Panc1 (cell line): ENCODE measurements at regions not wholly inside any gene's neighbourhood (a gene's known extent, or its start where the extent isn't known, plus 50 kb on each side); places are given as distances from the start of the nearest gene placed in this dataset.

Source experiments
- ATAC-seq: fragments of 200-7000 bp; cut with Tn5 transposase; 2 replicates; pipeline ENCODE4 v1.9.1; 2020; ENCODE audit warnings: mild to moderate bottlenecking, moderate library complexity
- BruUV-seq: library from RNA; stranded (reverse); fragments of 400-500 nt; replicated peaks from 2 replicates; lab custom pipeline; 2021; lab: Mats Ljungman, UMichigan
- CTCF ChIA-PET: fragments of 300-600 bp; sonication (Branson Sonifier 250); formaldehyde crosslinking; loops from one replicate; lab custom pipeline; 2022; ENCODE audit warnings: antibody characterized with exemption; lab: Charles Lee
- POLR2A ChIA-PET: fragments of 300-600 bp; sonication (Branson Sonifier 250); formaldehyde crosslinking; loops from one replicate; lab custom pipeline; 2022; ENCODE audit warnings: antibody characterized with exemption; lab: Charles Lee
- DNase-seq: peaks from one replicate; pipeline ENCODE4 v3.0.0-alpha.2; 2010; ENCODE audit warnings: low read depth, low spot score
- H3K27ac ChIP-seq: 2 replicates; pipeline ENCODE4 v1.5.1; 2011; ENCODE audit warnings: mild to moderate bottlenecking, low read length, inconsistent platforms
- H3K27me3 ChIP-seq: fragments of 200-500 bp; sonication (Bioruptor generic); 2 replicates; pipeline ENCODE4 v1.6.0; 2014; ENCODE audit warnings: low read length, inconsistent platforms; ENCODE audit not compliant: control insufficient read depth, insufficient read depth
- H3K36me3 ChIP-seq: fragments of 200-500 bp; sonication (Bioruptor generic); 2 replicates; pipeline ENCODE4 v1.5.1; 2014; ENCODE audit warnings: inconsistent platforms, mild to moderate bottlenecking, low read length, moderate library complexity; ENCODE audit not compliant: control insufficient read depth, insufficient read depth
- H3K4me1 ChIP-seq: 2 replicates; pipeline ENCODE4 v1.5.1; 2011; ENCODE audit warnings: inconsistent platforms, mild to moderate bottlenecking, low read length, moderate library complexity; ENCODE audit not compliant: control insufficient read depth, insufficient read depth
- H3K4me3 ChIP-seq, 2 experiments: 2 replicates each; pipeline ENCODE4 v1.5.1; 2011 to 2012; ENCODE audit warnings: low read depth in 2 of 2, low read length in 2 of 2, mild to moderate bottlenecking in 2 of 2, inconsistent platforms in 1 of 2, moderate library complexity in 1 of 2
- H3K9me3 ChIP-seq: fragments of 200-500 bp; sonication (Bioruptor generic); 2 replicates; pipeline ENCODE4 v1.5.1; 2014; ENCODE audit warnings: low read depth, mild to moderate bottlenecking, inconsistent platforms, low read length, moderate library complexity; ENCODE audit not compliant: control insufficient read depth, insufficient read depth
- POLR2AphosphoS5 ChIP-seq: IDR thresholded peaks from 2 replicates; pipeline ENCODE4 v1.6.1; 2012; ENCODE audit warnings: mild to moderate bottlenecking, low read depth, low read length, moderate library complexity
- SIN3A ChIP-seq: IDR thresholded peaks from 2 replicates; pipeline ENCODE4 v1.6.1; 2012; ENCODE audit warnings: low read depth, mild to moderate bottlenecking, low read length, moderate library complexity, borderline replicate concordance; ENCODE audit not compliant: insufficient read depth
- TCF7L2 ChIP-seq: IDR thresholded peaks from 2 replicates; pipeline ENCODE4 v1.6.1; 2011; ENCODE audit warnings: mild to moderate bottlenecking, low read depth, low read length, inconsistent platforms
- in situ Hi-C: cut with HindIII; loops from 2 replicates; pipeline ENCODE4 v1.10.0; 2016; ENCODE audit warnings: low sequenced_read_pairs, low pct_unique_long_range_greater_than_20kb
- intact Hi-C: fragments of 100-400 bp; cut with micrococcal nuclease; formaldehyde crosslinking; loops from one replicate; pipeline ENCODE4 v1.10.0; 2022; ENCODE audit not compliant: unreplicated experiment
- TF ChIP-seq, protein P1 (sequence below), 2 experiments: IDR thresholded peaks; 2 replicates each; pipeline ENCODE4 v1.6.1; 2011 to 2012; ENCODE audit warnings: low read depth in 2 of 2, control low read depth in 1 of 2, low read length in 1 of 2, mild to moderate bottlenecking in 1 of 2, moderate library complexity in 1 of 2; ENCODE audit not compliant: insufficient read depth in 1 of 2
- TF ChIP-seq, protein P2 (sequence below): fragments of 450-650 bp; IDR thresholded peaks from 2 replicates; pipeline ENCODE4 v1.5.1; 2017; ENCODE audit warnings: mild to moderate bottlenecking

DNA sequence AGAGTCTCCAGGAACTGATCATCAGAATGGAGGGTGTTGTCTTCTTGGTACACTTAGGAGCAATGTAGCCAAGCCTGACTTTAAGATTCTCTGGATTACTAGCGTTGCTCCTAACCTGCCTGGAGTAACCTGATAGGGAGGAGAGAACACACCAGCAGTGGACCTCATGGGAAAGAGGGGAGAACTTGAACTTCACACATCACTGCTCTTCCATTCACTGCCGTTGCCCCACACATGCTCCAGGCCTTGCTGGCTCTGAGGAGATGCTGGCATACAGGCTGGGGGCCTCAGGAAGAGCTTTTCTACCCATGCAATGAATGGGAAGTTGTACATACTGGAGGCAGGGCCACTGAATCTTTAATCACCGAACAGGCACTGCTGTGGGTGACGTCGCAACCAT lies 60.3 kb upstream of the ADAMTS16 start:
- H3K36me3 ChIP-seq: no peaks in the 10 kb centered on the region
- H3K4me3 ChIP-seq: no peak overlapping the region
- ChIA-PET POLR2A (no interaction called here), CTCF (no interaction called here)
- peaks cover 4% of the 10 kb centered on the region; the same call in 1 of the 2 replicates for H3K27me3 ChIP-seq
- no TSS peak for BruUV-seq
- in situ Hi-C loops (no loop called here), intact Hi-C loops (no loop called here)
- no peak for TF ChIP-seq SIN3A
- TF ChIP-seq, protein P1, sequence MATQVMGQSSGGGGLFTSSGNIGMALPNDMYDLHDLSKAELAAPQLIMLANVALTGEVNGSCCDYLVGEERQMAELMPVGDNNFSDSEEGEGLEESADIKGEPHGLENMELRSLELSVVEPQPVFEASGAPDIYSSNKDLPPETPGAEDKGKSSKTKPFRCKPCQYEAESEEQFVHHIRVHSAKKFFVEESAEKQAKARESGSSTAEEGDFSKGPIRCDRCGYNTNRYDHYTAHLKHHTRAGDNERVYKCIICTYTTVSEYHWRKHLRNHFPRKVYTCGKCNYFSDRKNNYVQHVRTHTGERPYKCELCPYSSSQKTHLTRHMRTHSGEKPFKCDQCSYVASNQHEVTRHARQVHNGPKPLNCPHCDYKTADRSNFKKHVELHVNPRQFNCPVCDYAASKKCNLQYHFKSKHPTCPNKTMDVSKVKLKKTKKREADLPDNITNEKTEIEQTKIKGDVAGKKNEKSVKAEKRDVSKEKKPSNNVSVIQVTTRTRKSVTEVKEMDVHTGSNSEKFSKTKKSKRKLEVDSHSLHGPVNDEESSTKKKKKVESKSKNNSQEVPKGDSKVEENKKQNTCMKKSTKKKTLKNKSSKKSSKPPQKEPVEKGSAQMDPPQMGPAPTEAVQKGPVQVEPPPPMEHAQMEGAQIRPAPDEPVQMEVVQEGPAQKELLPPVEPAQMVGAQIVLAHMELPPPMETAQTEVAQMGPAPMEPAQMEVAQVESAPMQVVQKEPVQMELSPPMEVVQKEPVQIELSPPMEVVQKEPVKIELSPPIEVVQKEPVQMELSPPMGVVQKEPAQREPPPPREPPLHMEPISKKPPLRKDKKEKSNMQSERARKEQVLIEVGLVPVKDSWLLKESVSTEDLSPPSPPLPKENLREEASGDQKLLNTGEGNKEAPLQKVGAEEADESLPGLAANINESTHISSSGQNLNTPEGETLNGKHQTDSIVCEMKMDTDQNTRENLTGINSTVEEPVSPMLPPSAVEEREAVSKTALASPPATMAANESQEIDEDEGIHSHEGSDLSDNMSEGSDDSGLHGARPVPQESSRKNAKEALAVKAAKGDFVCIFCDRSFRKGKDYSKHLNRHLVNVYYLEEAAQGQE (IDR thresholded peaks at IDR 0.05; ENCODE audit: insufficient read depth in 1 of 2, low read depth in 2 of 2, low read length in 1 of 2): no peak
- TF ChIP-seq, protein P2, sequence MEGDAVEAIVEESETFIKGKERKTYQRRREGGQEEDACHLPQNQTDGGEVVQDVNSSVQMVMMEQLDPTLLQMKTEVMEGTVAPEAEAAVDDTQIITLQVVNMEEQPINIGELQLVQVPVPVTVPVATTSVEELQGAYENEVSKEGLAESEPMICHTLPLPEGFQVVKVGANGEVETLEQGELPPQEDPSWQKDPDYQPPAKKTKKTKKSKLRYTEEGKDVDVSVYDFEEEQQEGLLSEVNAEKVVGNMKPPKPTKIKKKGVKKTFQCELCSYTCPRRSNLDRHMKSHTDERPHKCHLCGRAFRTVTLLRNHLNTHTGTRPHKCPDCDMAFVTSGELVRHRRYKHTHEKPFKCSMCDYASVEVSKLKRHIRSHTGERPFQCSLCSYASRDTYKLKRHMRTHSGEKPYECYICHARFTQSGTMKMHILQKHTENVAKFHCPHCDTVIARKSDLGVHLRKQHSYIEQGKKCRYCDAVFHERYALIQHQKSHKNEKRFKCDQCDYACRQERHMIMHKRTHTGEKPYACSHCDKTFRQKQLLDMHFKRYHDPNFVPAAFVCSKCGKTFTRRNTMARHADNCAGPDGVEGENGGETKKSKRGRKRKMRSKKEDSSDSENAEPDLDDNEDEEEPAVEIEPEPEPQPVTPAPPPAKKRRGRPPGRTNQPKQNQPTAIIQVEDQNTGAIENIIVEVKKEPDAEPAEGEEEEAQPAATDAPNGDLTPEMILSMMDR: no peak
- no peak for TF ChIP-seq TCF7L2
- no peak for TF ChIP-seq POLR2AphosphoS5
- H3K4me1 ChIP-seq: no peaks in the 10 kb centered on the region
- DNase-seq (no peak), ATAC-seq (no peak)
- no peaks in the 10 kb centered on the region for H3K9me3 ChIP-seq
- H3K27ac ChIP-seq: no peak overlapping the region

DNA sequence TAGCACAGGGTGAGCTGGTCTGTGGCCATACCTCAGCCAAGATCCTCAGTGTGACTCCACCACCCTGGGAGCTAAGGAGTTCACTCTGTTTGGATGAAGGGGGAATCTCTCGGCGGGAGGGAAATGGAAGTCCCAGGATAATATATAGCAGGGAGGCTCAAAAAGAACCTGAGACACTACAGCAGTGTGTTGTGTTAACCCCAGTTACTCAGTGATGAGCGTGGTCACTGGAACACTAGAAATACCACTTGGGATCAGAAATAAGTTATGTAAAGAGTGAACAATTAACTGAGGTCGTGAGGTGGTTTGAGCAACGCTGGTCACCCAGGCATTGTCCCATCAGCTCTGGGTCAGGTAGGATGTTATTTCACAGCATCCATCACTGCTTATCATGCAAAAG lies 59.3 kb upstream of the ADAMTS16 start:
- TF ChIP-seq POLR2AphosphoS5 (no peak), SIN3A (no peak), TCF7L2 (no peak)
- TF ChIP-seq, protein P2: no peak
- TF ChIP-seq, protein P1 (IDR thresholded peaks at IDR 0.05; ENCODE audit: insufficient read depth in 1 of 2, low read depth in 2 of 2, low read length in 1 of 2): no peak
- Histone ChIP-seq H3K9me3 (no peaks in the 10 kb centered on the region), H3K36me3 (no peaks in the 10 kb centered on the region), H3K4me3 (no peak overlapping the region), H3K27me3 (peaks cover 4% of the 10 kb centered on the region; the same call in 1 of the 2 replicates), H3K4me1 (no peaks in the 10 kb centered on the region), H3K27ac (no peak overlapping the region)
- ChIA-PET POLR2A (no interaction called here), CTCF (no interaction called here)
- DNase-seq (no peak), ATAC-seq (no peak)
- intact Hi-C loops (no loop called here), in situ Hi-C loops (no loop called here)
- BruUV-seq: no TSS peak
